GM12878 (cell line): ENCODE measurements at regions not wholly inside any gene's neighbourhood (a gene's known extent, or its start where the extent isn't known, plus 50 kb on each side); places are given as distances from the start of the nearest gene placed in this dataset.

ENCODE experiments used
- CTCF ChIP-seq, 3 experiments: IDR thresholded peaks in 2 of 3; conservative IDR thresholded peaks in 1 of 3; 2 replicates each; pipeline ENCODE4 v1.5.1; 2011; ENCODE audit warnings: low read depth in 3 of 3, low read length in 3 of 3, mild to moderate bottlenecking in 3 of 3, control low read depth in 2 of 3, moderate library complexity in 2 of 3, inconsistent platforms in 1 of 3, mixed read lengths in 1 of 3; ENCODE audit not compliant: control insufficient read depth in 2 of 3, insufficient read depth in 1 of 3; ENCODE audit errors: extremely low read depth in 1 of 3
- MAX ChIP-seq: IDR thresholded peaks from 2 replicates; pipeline ENCODE4 v1.6.1; 2012; ENCODE audit warnings: low read depth, low read length, improper control_type of control experiment
- YY1 ChIP-seq: IDR thresholded peaks from 2 replicates; pipeline ENCODE4 v1.6.1; 2011; ENCODE audit warnings: low read depth, mild to moderate bottlenecking, low read length

GRCh38 chr3:105958237-105959000, 89.6 kb upstream of the CBLB start:
- TF ChIP-seq YY1 = no peak
- TF ChIP-seq CTCF (IDR thresholded peaks at IDR 0.05 in 2 of 3, conservative IDR thresholded peaks at IDR 0.05 in 1 of 3; ENCODE audit: control insufficient read depth in 2 of 3, extremely low read depth in 1 of 3, insufficient read depth in 1 of 3, low read depth in 3 of 3, low read length in 3 of 3) = no peak
- TF ChIP-seq MAX = no peak
